HG03460 (cell line): ENCODE measurements at regions not wholly inside any gene's neighbourhood (a gene's known extent, or its start where the extent isn't known, plus 50 kb on each side); places are given as distances from the start of the nearest gene placed in this dataset.
A peak's percentile ranks its signal among the peaks of the same experiment; 100 is the strongest.
"Not testable (repeated sequence)": the region's sequence is repeated elsewhere in the genome, so short reads cannot be mapped to it uniquely, and the experiment has no call there.

Experiments
- ATAC-seq: cut with Tn5 transposase; IDR thresholded peaks from one replicate; pipeline ENCODE4 v1.9.1; 2021; ENCODE audit not compliant: unreplicated experiment

GRCh38 chr4:115529126-115529525, 415.7 kb upstream of the NDST4 start:
- ATAC-seq, result no peak

GRCh38 chr4:115519476-115519875, 406.1 kb upstream of the NDST4 start:
- ATAC-seq, result not testable (repeated sequence)

GRCh38 chr4:115515772-115516171, 402.4 kb upstream of the NDST4 start:
- ATAC-seq, result peak; percentile 98

GRCh38 chr4:115515366-115515765, 401.9 kb upstream of the NDST4 start:
- peak; percentile 10 for ATAC-seq

- no peak for ATAC-seq
Measured at GRCh38 chr4:115514675-115515074, 401.3 kb upstream of the NDST4 start.

GRCh38 chr4:115505326-115505725, 391.9 kb upstream of the NDST4 start:
- no peak for ATAC-seq

DNA sequence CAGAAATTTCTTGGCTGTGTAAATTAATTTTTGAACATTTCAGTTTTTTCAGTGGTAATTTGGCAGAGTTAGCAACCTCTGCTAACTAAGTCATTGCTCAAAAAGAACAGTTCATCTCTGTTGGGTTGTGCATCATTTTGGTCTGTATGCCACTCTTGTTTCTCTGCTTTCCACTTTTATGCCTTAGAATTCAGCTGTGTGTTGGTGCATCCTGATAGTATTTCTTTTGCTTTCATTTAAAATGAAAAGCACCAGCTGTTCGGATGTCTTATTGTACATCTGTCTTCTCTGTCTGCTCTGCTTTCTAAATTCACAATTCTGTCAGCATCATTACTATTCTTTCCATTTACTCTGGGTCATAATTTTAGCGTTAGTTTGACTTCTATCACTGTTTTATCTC, 388.2 kb upstream of the NDST4 start:
- ATAC-seq, result no peak

DNA sequence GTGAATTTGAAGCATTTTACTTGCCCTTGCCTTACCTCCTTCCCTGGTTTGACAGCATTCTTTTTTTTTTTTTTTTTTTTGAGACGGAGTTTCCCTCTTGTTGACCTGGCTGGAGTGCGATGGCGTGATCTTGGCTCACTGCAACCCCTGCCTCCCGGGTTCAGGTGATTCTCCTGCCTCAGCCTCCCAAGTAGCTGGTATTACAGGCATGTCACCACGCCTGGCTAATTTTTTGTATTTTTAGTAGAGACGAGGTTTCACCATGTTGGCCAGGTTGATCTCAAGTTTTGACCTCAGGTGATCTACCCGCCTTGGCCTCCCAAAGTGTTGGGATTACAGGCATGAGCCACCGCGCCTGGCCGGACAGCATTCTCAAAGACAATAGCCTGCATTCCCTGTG, 380.4 kb upstream of the NDST4 start:
- ATAC-seq, result not testable (repeated sequence)

DNA sequence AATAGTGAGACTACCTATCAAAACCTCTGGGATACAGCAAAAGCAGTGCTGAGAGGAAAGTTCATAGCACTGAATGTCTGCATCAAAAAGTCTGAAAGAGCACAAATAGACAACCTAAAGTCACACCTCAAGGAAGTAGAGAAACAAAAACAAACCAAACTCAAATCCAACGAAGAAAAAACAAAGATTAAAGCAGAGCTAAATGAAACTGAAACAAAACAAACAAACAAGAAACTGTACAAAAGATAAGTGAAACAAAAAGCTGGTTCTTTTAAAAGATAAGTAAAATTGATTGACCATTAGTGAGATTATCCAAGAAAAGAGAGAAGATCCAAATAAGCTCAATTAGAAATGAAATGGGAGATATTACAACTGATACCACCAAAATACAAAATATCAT, 378.3 kb upstream of the NDST4 start:
- no peak for ATAC-seq

GRCh38 chr4:115489279-115489678, 375.9 kb upstream of the NDST4 start:
- ATAC-seq, result no peak

GRCh38 chr4:115485402-115485801, 372.0 kb upstream of the NDST4 start:
- no peak for ATAC-seq

DNA sequence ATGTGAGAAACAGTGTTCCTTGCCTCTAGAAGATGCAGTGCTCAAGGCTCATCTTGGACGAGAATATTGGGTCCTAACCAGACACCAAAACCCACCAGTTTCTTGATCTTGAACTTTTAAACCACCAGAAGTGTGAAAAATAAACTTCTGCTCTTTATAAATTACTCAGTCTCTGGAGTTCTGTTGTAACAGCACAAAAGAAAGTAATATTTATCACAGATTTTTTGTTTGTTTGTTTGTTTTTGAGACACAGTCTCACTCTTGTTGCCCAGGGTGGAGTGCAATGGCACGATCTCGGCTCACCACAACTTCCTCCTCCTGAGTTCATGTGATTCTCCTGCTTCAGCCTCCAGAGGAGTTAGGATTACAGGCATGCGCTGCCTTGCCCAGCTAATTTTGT, 371.1 kb upstream of the NDST4 start:
- ATAC-seq, result no peak

GRCh38 chr4:115470763-115471162, 357.3 kb upstream of the NDST4 start:
- ATAC-seq, result no peak

- not testable (repeated sequence) for ATAC-seq
Measured at GRCh38 chr4:115459301-115459700, 345.9 kb upstream of the NDST4 start.

- no peak for ATAC-seq
Measured at GRCh38 chr4:115456231-115456630, 342.8 kb upstream of the NDST4 start.

- no peak for ATAC-seq
Measured at GRCh38 chr4:115454228-115454627, 340.8 kb upstream of the NDST4 start.

GRCh38 chr4:115453416-115453815, 340.0 kb upstream of the NDST4 start:
- no peak for ATAC-seq

DNA sequence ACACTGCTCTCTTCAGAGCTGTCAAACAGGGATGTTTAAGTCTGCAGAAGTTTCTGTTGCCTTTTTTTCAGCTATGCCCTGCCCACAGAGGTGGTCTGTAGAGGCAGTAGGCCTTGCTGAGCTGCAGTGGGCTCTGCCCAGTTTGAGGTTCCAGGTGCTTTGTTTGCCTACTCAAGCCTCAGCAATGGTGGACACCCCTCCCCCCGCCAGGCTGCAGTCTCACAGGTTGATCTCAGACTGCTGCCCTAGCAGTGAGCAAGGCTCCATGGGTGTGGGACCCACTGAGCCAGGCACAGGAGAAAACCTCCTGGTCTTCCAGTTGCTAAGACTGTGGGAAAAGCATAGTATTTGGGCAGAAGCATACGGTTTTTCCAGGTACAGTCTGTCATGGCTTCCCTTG, 338.8 kb upstream of the NDST4 start:
- not testable (repeated sequence) for ATAC-seq

- ATAC-seq, result no peak
Measured at GRCh38 chr4:115437739-115438138, 324.3 kb upstream of the NDST4 start.

GRCh38 chr4:115433491-115433890, 320.1 kb upstream of the NDST4 start:
- no peak for ATAC-seq

GRCh38 chr4:115430024-115430423, 316.6 kb upstream of the NDST4 start:
- no peak for ATAC-seq

DNA sequence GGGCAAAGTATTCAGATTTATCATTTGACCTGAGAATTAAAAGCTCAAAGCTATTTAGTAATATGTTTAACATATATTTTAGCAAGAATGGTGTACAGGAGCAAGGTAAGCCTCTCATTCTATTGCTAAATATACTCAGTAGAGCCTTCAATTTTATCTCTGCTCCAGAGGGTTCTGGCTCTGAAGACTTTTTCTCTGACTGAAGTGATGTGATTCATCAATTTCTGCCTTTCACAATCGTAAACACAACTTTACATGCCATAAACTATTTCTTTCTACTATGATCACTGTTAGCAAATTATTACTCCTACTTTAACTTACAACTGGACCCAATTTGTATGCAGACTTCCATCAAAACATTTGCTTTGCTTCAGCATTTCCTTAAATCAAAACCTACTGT, 315.0 kb upstream of the NDST4 start:
- no peak for ATAC-seq

DNA sequence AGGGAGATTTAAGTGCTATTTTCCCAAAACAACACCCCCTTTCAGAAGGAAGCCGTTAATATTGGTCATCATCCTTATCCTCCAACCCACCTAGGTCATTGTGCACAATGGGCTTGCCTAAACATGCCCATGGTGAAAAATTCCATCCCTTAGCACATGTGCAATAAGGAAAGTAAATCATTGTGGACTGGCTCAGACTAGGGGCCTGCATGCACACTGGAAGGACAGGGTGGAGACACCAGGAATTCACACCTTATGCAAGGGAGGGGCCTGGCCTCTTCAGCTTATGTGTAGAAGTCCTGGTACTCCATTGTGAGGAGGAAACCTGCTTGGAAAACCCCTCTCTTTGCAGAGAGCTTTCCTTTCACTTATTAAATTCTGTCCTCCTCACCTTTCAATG, 311.4 kb upstream of the NDST4 start:
- no peak for ATAC-seq
